Naive thymus-derived CD4-positive, alpha-beta T cell (primary cell): ENCODE measurements at regions not wholly inside any gene's neighbourhood (a gene's known extent, or its start where the extent isn't known, plus 50 kb on each side); places are given as distances from the start of the nearest gene placed in this dataset.

Source experiments
- ATAC-seq: fragments of 150-1000 bp; cut with Tn5 transposase; 2 replicates; pipeline ENCODE4 v1.10.0; 2021; ENCODE audit warnings: mild to moderate bottlenecking, moderate library complexity
- CTCF ChIA-PET: fragments of 350-600 bp; sonication (Branson Sonifier 250); formaldehyde crosslinking; loops from one replicate; lab custom pipeline; 2021; ENCODE audit warnings: antibody characterized with exemption; lab: Charles Lee
- POLR2A ChIA-PET: fragments of 350-600 bp; sonication (Branson Sonifier 250); formaldehyde crosslinking; loops from one replicate; lab custom pipeline; 2021; ENCODE audit warnings: antibody characterized with exemption, inconsistent platforms; lab: Charles Lee
- DNase-seq, 9 donors: peaks; one replicate each; pipeline versions ENCODE4 v3.0.0 to v3.0.0-alpha.2; 2020 to 2022; ENCODE audit warnings: mixed read lengths in 1 of 9
- H3K27ac ChIP-seq: one replicate; pipeline ENCODE4 v1.7.0; 2013; ENCODE audit warnings: mild to moderate bottlenecking, low read depth, low read length, moderate library complexity
- H3K27me3 ChIP-seq, 2 donors: one replicate each; pipeline ENCODE4 v1.7.0; 2013; ENCODE audit warnings: low read length in 2 of 2, mild to moderate bottlenecking in 2 of 2, moderate library complexity in 2 of 2; ENCODE audit not compliant: control insufficient read depth in 2 of 2, insufficient read depth in 2 of 2
- H3K36me3 ChIP-seq, 3 experiments: 1 replicate in 2 of 3; 2 replicates in 1 of 3; pipeline ENCODE4 v1.7.0; 2013; ENCODE audit warnings: low read length in 3 of 3, mild to moderate bottlenecking in 3 of 3, moderate library complexity in 1 of 3; ENCODE audit not compliant: insufficient read depth in 3 of 3, control insufficient read depth in 2 of 3
- H3K4me1 ChIP-seq, 2 donors: one replicate each; pipeline ENCODE4 v1.7.0; 2013; ENCODE audit warnings: low read length in 2 of 2, mild to moderate bottlenecking in 2 of 2, moderate library complexity in 1 of 2; ENCODE audit not compliant: control insufficient read depth in 2 of 2, insufficient read depth in 2 of 2
- H3K4me3 ChIP-seq: 2 replicates; pipeline ENCODE4 v1.7.0; 2013; ENCODE audit warnings: mild to moderate bottlenecking, low read length
- H3K9me3 ChIP-seq, 3 experiments: 1 replicate in 2 of 3; 2 replicates in 1 of 3; pipeline ENCODE4 v1.7.0; 2013; ENCODE audit warnings: low read length in 3 of 3; ENCODE audit not compliant: control insufficient read depth in 2 of 3
- H3K27ac Mint-ChIP-seq, 9 donors: one replicate each; pipeline ENCODE4 v1.8.0; 2020 to 2022; ENCODE audit warnings: mixed read lengths in 9 of 9, mild to moderate bottlenecking in 8 of 9, moderate library complexity in 5 of 9, inconsistent platforms in 2 of 9
- H3K27me3 Mint-ChIP-seq, 5 donors: one replicate each; pipeline ENCODE4 v1.8.0; 2021 to 2022; ENCODE audit warnings: mixed read lengths in 5 of 5, mild to moderate bottlenecking in 1 of 5
- H3K36me3 Mint-ChIP-seq, 5 donors: one replicate each; pipeline ENCODE4 v1.8.0; 2020 to 2022; ENCODE audit warnings: mixed read lengths in 5 of 5, mild to moderate bottlenecking in 3 of 5, inconsistent platforms in 1 of 5
- H3K4me1 Mint-ChIP-seq, 7 donors: one replicate each; pipeline ENCODE4 v1.8.0; 2020 to 2022; ENCODE audit warnings: mixed read lengths in 7 of 7, mild to moderate bottlenecking in 3 of 7, inconsistent platforms in 1 of 7
- H3K4me3 Mint-ChIP-seq, 10 donors: one replicate each; pipeline ENCODE4 v1.8.0; 2020 to 2022; ENCODE audit warnings: mild to moderate bottlenecking in 10 of 10, mixed read lengths in 10 of 10, moderate library complexity in 6 of 10, inconsistent platforms in 2 of 10
- H3K9me3 Mint-ChIP-seq, 11 donors: one replicate each; pipeline ENCODE4 v1.8.0; 2020 to 2022; ENCODE audit warnings: mixed read lengths in 11 of 11, mild to moderate bottlenecking in 4 of 11, inconsistent platforms in 1 of 11, moderate library complexity in 1 of 11
- intact Hi-C, 2 donors: fragments of 100-400 bp; cut with micrococcal nuclease; formaldehyde crosslinking; loops; one replicate each; pipeline ENCODE4 v1.15.1; 2023

DNA sequence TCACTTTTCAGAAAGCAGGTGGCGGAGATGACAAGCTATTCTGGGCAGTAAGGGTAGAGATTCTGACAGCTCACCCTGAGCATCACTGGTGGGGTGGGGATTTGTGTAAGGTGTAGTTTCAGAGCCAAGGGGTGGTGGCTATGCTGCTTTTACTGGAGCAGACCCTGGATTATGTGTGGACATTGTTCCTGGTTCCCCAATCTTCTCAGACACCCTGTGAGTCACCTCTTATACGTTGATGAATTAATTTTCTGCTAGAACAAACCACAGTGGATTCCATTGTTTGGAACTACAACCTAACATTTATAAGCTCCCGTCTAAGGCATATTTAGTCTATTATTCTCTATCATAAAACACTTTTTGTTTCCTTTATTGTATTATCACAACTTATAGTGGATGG, 169.5 kb upstream of the COL8A1 start:
- Mint-ChIP-seq H3K27me3 (no peaks in the 10 kb centered on the region), H3K27ac (no peak overlapping the region), H3K36me3 (no peaks in the 10 kb centered on the region), H3K4me1 (no peaks in the 10 kb centered on the region), H3K9me3 (peaks cover 0 to 17% (median 0%) of the 10 kb centered on the region in 11 donors), H3K4me3 (no peak overlapping the region)
- H3K36me3 ChIP-seq = no peaks in the 10 kb centered on the region
- CTCF ChIA-PET = no interaction called here
- no peak for ATAC-seq
- no peaks in the 10 kb centered on the region for H3K9me3 ChIP-seq
- no peak for DNase-seq
- H3K4me3 ChIP-seq = no peak overlapping the region
- H3K27ac ChIP-seq = no peak overlapping the region
- intact Hi-C loops = no loop called here
- POLR2A ChIA-PET = no interaction called here
- no peaks in the 10 kb centered on the region for H3K27me3 ChIP-seq
- H3K4me1 ChIP-seq = no peaks in the 10 kb centered on the region

DNA sequence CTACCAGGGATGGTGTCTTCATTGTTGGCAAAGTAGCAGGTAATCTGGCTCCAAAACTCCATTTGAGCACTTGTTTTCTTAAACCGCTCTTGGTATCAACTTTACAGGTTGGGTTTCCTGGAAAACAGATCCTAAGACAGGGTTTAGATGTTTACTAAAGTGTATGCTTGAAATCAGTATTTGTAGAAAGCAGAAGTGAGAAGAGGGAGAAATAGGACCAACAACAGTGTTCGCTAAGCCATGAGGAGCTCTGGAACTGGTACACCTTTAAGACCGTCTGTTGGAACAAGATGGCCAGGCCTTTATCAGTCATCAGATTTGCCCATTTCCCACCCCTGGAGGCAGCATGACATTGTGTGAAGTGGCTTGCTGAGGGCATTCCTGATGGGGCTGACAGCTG, 171.0 kb upstream of the COL8A1 start:
- no peak overlapping the region for H3K27ac ChIP-seq
- ATAC-seq (no peak), DNase-seq (no peak)
- H3K27me3 ChIP-seq = no peaks in the 10 kb centered on the region
- H3K4me3 Mint-ChIP-seq = no peak overlapping the region
- H3K9me3 Mint-ChIP-seq = peaks cover 0 to 13% (median 0%) of the 10 kb centered on the region in 11 donors
- no peaks in the 10 kb centered on the region for H3K4me1 Mint-ChIP-seq
- H3K27me3 Mint-ChIP-seq = no peaks in the 10 kb centered on the region
- no peak overlapping the region for H3K27ac Mint-ChIP-seq
- no peaks in the 10 kb centered on the region for H3K36me3 ChIP-seq
- ChIA-PET CTCF (no interaction called here), POLR2A (no interaction called here)
- no peak overlapping the region for H3K4me3 ChIP-seq
- no peaks in the 10 kb centered on the region for H3K9me3 ChIP-seq
- no peaks in the 10 kb centered on the region for H3K4me1 ChIP-seq
- H3K36me3 Mint-ChIP-seq = no peaks in the 10 kb centered on the region
- intact Hi-C loops = no loop called here

DNA sequence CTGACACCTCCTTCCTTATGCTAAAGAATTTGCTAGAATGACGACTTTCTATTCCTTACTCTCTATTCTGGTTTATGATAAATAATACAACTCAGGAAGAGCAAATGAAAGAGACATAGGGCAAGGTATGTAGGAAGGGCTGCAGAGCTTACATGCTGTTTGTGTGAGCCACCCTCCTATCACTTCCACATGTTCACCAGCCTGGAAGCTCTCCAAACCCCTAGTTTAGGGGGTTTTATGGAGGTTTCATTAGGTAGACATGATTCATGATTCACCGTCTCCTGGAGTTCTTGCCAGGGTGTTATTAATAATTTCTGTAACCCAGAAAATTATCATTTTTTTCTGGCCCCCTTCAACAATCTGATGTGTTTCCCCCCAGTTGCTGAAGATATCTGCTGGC, 172.1 kb upstream of the COL8A1 start:
- ChIA-PET CTCF (no interaction called here), POLR2A (no interaction called here)
- Histone ChIP-seq H3K4me3 (no peak overlapping the region), H3K27ac (no peak overlapping the region), H3K27me3 (no peaks in the 10 kb centered on the region), H3K36me3 (no peaks in the 10 kb centered on the region), H3K9me3 (no peaks in the 10 kb centered on the region), H3K4me1 (no peaks in the 10 kb centered on the region)
- intact Hi-C loops = no loop called here
- Mint-ChIP-seq H3K36me3 (no peaks in the 10 kb centered on the region), H3K9me3 (peaks cover 0 to 13% (median 0%) of the 10 kb centered on the region in 11 donors), H3K4me3 (no peak overlapping the region), H3K4me1 (no peaks in the 10 kb centered on the region), H3K27ac (no peak overlapping the region), H3K27me3 (no peaks in the 10 kb centered on the region)
- DNase-seq (no peak), ATAC-seq (no peak)

DNA sequence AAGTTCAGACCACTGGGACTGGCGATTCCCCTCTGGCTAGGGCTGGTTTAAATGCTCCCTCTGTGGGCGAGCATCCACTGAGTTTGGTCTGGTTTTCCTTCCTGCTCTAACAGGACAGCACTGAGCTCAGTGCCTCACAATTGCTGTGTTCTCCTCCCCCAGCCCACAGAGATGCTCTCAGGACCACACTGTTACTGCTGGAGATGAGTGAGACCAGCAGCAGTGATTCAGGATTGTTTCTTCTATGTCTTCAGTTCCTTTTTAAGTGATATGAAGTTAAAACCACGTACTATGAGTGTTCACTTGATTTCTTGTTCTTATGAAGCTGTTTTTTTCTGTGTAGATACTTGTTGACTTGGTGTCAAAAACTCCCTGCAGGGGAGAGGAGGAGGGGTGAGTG, 180.4 kb upstream of the COL8A1 start:
- Histone ChIP-seq H3K27me3 (no peaks in the 10 kb centered on the region), H3K9me3 (no peaks in the 10 kb centered on the region), H3K4me1 (no peaks in the 10 kb centered on the region), H3K36me3 (no peaks in the 10 kb centered on the region), H3K27ac (no peak overlapping the region), H3K4me3 (no peak overlapping the region)
- Mint-ChIP-seq H3K4me1 (no peaks in the 10 kb centered on the region), H3K27me3 (no peaks in the 10 kb centered on the region), H3K27ac (no peak overlapping the region), H3K4me3 (no peak overlapping the region), H3K36me3 (no peaks in the 10 kb centered on the region), H3K9me3 (peaks cover 2 to 18% (median 8%) of the 10 kb centered on the region in 11 donors)
- DNase-seq = no peak
- POLR2A ChIA-PET = no interaction called here
- intact Hi-C loops = no loop called here
- CTCF ChIA-PET = no interaction called here
- ATAC-seq = no peak

DNA sequence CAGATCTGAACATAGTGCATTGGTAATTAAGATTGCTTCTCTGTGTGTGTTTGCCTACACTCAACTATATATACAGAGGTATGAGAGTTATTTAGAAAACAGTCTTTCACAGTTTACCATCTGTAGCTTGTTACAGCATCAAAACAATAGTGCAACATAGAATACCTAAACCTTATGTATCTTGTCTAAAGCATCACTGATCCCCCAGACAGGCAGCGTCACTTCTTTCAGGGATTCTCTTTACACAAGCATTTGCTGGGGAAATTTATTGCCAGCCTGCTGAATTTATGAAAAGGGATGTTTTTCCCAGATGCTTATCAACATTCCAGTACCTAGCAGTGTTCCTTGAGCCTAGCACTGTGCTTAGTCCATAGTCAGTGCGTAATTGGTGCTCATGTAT, 195.8 kb upstream of the COL8A1 start:
- DNase-seq (no peak), ATAC-seq (no peak)
- no peaks in the 10 kb centered on the region for H3K27me3 ChIP-seq
- no peaks in the 10 kb centered on the region for H3K9me3 ChIP-seq
- no peak overlapping the region for H3K4me3 ChIP-seq
- peaks cover 0 to 28% (median 7%) of the 10 kb centered on the region in 11 donors for H3K9me3 Mint-ChIP-seq
- H3K4me3 Mint-ChIP-seq = no peak overlapping the region
- CTCF ChIA-PET = no interaction called here
- H3K27ac ChIP-seq = no peak overlapping the region
- intact Hi-C loops = no loop called here
- POLR2A ChIA-PET = no interaction called here
- no peaks in the 10 kb centered on the region for H3K4me1 ChIP-seq
- peaks cover 0 to 3% (median 0%) of the 10 kb centered on the region in 5 donors for H3K27me3 Mint-ChIP-seq
- H3K36me3 Mint-ChIP-seq = peaks cover 0 to 3% (median 0%) of the 10 kb centered on the region in 5 donors
- H3K27ac Mint-ChIP-seq = no peak overlapping the region
- H3K36me3 ChIP-seq = no peaks in the 10 kb centered on the region
- H3K4me1 Mint-ChIP-seq = no peaks in the 10 kb centered on the region

DNA sequence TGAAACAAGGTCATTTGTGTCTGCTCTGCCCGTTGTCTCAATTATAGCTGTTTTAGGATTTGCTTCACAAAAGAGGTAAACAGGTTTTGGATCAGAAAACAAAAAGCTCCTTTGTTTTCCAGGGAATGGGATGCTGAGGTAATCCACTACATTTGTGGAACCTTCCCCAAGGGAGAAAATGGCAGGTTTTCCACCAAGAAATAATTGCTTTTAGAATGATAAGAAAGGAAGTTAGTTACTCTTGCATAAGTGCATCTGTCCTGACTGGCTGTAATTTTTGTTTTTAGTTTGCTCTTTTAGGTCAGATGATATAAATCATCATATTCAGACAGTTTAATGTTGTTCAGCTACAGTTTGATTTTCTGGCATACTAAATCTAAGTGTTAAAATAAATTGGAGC, 198.5 kb upstream of the COL8A1 start:
- ATAC-seq (no peak), DNase-seq (no peak)
- intact Hi-C loops = no loop called here
- Mint-ChIP-seq H3K27me3 (peaks cover 0 to 3% (median 0%) of the 10 kb centered on the region in 5 donors), H3K4me3 (no peak overlapping the region), H3K9me3 (peaks cover 2 to 31% (median 13%) of the 10 kb centered on the region in 11 donors), H3K36me3 (peaks cover 0 to 3% (median 0%) of the 10 kb centered on the region in 5 donors), H3K4me1 (no peaks in the 10 kb centered on the region), H3K27ac (no peak overlapping the region)
- H3K36me3 ChIP-seq = no peaks in the 10 kb centered on the region
- H3K27me3 ChIP-seq = no peaks in the 10 kb centered on the region
- no peaks in the 10 kb centered on the region for H3K9me3 ChIP-seq
- CTCF ChIA-PET = no interaction called here
- POLR2A ChIA-PET = no interaction called here
- no peak overlapping the region for H3K27ac ChIP-seq
- H3K4me1 ChIP-seq = no peaks in the 10 kb centered on the region
- no peak overlapping the region for H3K4me3 ChIP-seq

DNA sequence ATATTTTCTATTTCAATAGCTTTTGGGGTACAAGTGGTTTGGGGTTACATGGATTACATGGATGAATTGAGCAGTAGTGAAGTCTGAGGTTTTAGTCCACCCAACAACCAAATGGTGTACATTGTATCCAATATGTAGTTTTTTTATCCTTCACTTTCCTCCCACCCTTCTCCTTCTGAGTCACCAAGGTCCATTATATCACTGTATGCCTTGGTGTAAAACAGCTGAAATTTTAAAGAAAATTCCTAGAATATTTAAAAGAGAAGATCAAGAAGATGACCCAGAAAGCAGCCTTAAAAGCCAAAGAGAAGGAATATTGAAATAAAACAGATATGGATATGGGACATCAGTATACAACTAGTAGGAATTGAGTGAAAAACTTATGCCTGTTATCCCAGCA, 204.2 kb upstream of the COL8A1 start:
- ATAC-seq (no peak), DNase-seq (no peak)
- H3K27ac ChIP-seq = no peak overlapping the region
- Mint-ChIP-seq H3K27ac (no peak overlapping the region), H3K36me3 (no peaks in the 10 kb centered on the region), H3K9me3 (peaks cover 2 to 21% (median 8%) of the 10 kb centered on the region in 11 donors), H3K27me3 (no peaks in the 10 kb centered on the region), H3K4me1 (no peaks in the 10 kb centered on the region), H3K4me3 (no peak overlapping the region)
- ChIA-PET CTCF (no interaction called here), POLR2A (no interaction called here)
- no peaks in the 10 kb centered on the region for H3K27me3 ChIP-seq
- H3K36me3 ChIP-seq = no peaks in the 10 kb centered on the region
- H3K4me1 ChIP-seq = no peaks in the 10 kb centered on the region
- H3K4me3 ChIP-seq = no peak overlapping the region
- no peaks in the 10 kb centered on the region for H3K9me3 ChIP-seq
- intact Hi-C loops = no loop called here
